SU-DHL-6 (cell line): ENCODE measurements at regions not wholly inside any gene's neighbourhood (a gene's known extent, or its start where the extent isn't known, plus 50 kb on each side); places are given as distances from the start of the nearest gene placed in this dataset.
"Not testable (repeated sequence)": the region's sequence is repeated elsewhere in the genome, so short reads cannot be mapped to it uniquely, and the experiment has no call there.

Experiments
- H2AFZ ChIP-seq: fragments of 200-600 bp; sonication (generic); 2 replicates; pipeline ENCODE4 v1.6.1; 2014; ENCODE audit warnings: low read depth, mild to moderate bottlenecking, moderate library complexity, mixed read lengths, antibody characterized with exemption, low read length; ENCODE audit not compliant: severe bottlenecking
- H3F3A ChIP-seq: fragments of 200-600 bp; shearing (Covaris generic); 2 replicates; pipeline ENCODE4 v1.6.0; 2016; ENCODE audit warnings: antibody characterized with exemption, mild to moderate bottlenecking; ENCODE audit not compliant: insufficient read depth
- H3K27ac ChIP-seq: fragments of 200-600 bp; sonication (generic); 2 replicates; pipeline ENCODE4 v1.5.1; 2016; ENCODE audit warnings: low read depth, mild to moderate bottlenecking, low read length, moderate library complexity, mixed read lengths
- H3K27me3 ChIP-seq: fragments of 200-600 bp; sonication (generic), shearing (Covaris generic); 2 replicates; pipeline ENCODE4 v1.6.0; 2014; ENCODE audit warnings: mild to moderate bottlenecking, low read length
- H3K36me3 ChIP-seq: fragments of 200-600 bp; sonication (generic); 2 replicates; pipeline ENCODE4 v1.6.1; 2014; ENCODE audit warnings: mild to moderate bottlenecking, low read length, mixed read lengths
- H3K4me2 ChIP-seq: fragments of 300-600, 200-600 bp; shearing (Covaris generic), sonication (generic); 2 replicates; pipeline ENCODE4 v1.6.0; 2014; ENCODE audit warnings: low read length, low read depth, mild to moderate bottlenecking; ENCODE audit not compliant: poor library complexity, severe bottlenecking
- H3K4me3 ChIP-seq: fragments of 200-600 bp; sonication (generic); 2 replicates; pipeline ENCODE4 v1.5.1; 2014; ENCODE audit warnings: antibody characterized with exemption, low read length, mild to moderate bottlenecking, mixed read lengths; ENCODE audit not compliant: insufficient read depth, poor library complexity, severe bottlenecking
- H3K79me2 ChIP-seq: fragments of 200-600 bp; sonication (generic); 2 replicates; pipeline ENCODE4 v1.6.1; 2014; ENCODE audit warnings: mild to moderate bottlenecking, low read length, moderate library complexity; ENCODE audit not compliant: insufficient read depth
- H3K9ac ChIP-seq: fragments of 200-600 bp; sonication (generic); 2 replicates; pipeline ENCODE4 v1.7.0; 2014; ENCODE audit warnings: mild to moderate bottlenecking, low read length
- H3K9me2 ChIP-seq: fragments of 200-600 bp; sonication (generic); replicated peaks from 2 replicates; pipeline ENCODE4 v1.6.1; 2014; ENCODE audit warnings: low read length; ENCODE audit not compliant: insufficient read depth
- H3K9me3 ChIP-seq: fragments of 200-600 bp; sonication (generic); 2 replicates; pipeline ENCODE4 v1.6.1; 2014; ENCODE audit warnings: low read length, mixed read lengths; ENCODE audit not compliant: insufficient read depth
- H4K20me1 ChIP-seq: fragments of 200-600 bp; sonication (generic); 2 replicates; pipeline ENCODE4 v1.6.1; 2014; ENCODE audit warnings: low read depth, mild to moderate bottlenecking, antibody characterized with exemption, low read length, moderate library complexity, mixed read lengths
- CTCF ChIP-seq: fragments of 200-600 bp; sonication (generic); IDR thresholded peaks from one replicate; pipeline ENCODE4 v1.5.1; 2017; ENCODE audit warnings: antibody characterized with exemption, mild to moderate bottlenecking, low read length, moderate library complexity; ENCODE audit not compliant: insufficient read depth, poor library complexity, severe bottlenecking
- EZH2phosphoT487 ChIP-seq: fragments of 200-600 bp; sonication (generic), shearing (Covaris generic); conservative IDR thresholded peaks from 2 replicates; pipeline ENCODE4 v1.6.1; 2018; ENCODE audit warnings: mild to moderate bottlenecking, antibody characterized with exemption, low read length, moderate library complexity, mixed read lengths

- no peak overlapping the region for H3K4me3 ChIP-seq
- H4K20me1 ChIP-seq: no peaks in the 10 kb centered on the region
- no peaks in the 10 kb centered on the region for H3K27me3 ChIP-seq
- H3K4me2 ChIP-seq: no peak overlapping the region
- H3K9me2 ChIP-seq: no peaks in the 10 kb centered on the region
- no peaks in the 10 kb centered on the region for H3F3A ChIP-seq
- H3K27ac ChIP-seq: no peak overlapping the region
- no peaks in the 10 kb centered on the region for H3K79me2 ChIP-seq
- no peak for TF ChIP-seq EZH2phosphoT487
- no peak for TF ChIP-seq CTCF
- no peaks in the 10 kb centered on the region for H3K36me3 ChIP-seq
- H3K9me3 ChIP-seq: no peaks in the 10 kb centered on the region
- no peak overlapping the region for H3K9ac ChIP-seq
- H2AFZ ChIP-seq: no peak overlapping the region
These were observed 1278.7 kb downstream of the CDH12 start for GRCh38 chr5:21574438-21574837.

GRCh38 chr5:21573416-21574314 lies 1279.5 kb downstream of the CDH12 start:
- Histone ChIP-seq H3K36me3 (no peaks in the 10 kb centered on the region), H3K27me3 (no peaks in the 10 kb centered on the region), H3K9me3 (no peaks in the 10 kb centered on the region), H3F3A (no peaks in the 10 kb centered on the region), H3K79me2 (no peaks in the 10 kb centered on the region), H4K20me1 (no peaks in the 10 kb centered on the region), H3K4me2 (no peak overlapping the region), H2AFZ (no peak overlapping the region), H3K9me2 (no peaks in the 10 kb centered on the region), H3K9ac (no peak overlapping the region), H3K4me3 (no peak overlapping the region), H3K27ac (no peak overlapping the region)
- no peak for TF ChIP-seq EZH2phosphoT487
- no peak for TF ChIP-seq CTCF

GRCh38 chr5:21571196-21571595 lies 1281.9 kb downstream of the CDH12 start:
- H4K20me1 ChIP-seq, H3K9ac ChIP-seq: not testable (repeated sequence)

GRCh38 chr5:21559109-21559508 lies 1294.0 kb downstream of the CDH12 start:
- not testable (repeated sequence) for H4K20me1 ChIP-seq, H3K9ac ChIP-seq, H3K4me2 ChIP-seq, H3F3A ChIP-seq, H2AFZ ChIP-seq, H3K36me3 ChIP-seq, H3K9me2 ChIP-seq, H3K4me3 ChIP-seq, H3K9me3 ChIP-seq, H3K79me2 ChIP-seq, H3K27me3 ChIP-seq, H3K27ac ChIP-seq

More at GRCh38 chr5:21571196-21571595, 1281.9 kb downstream of the CDH12 start:
- not testable (repeated sequence) for H3K9me2 ChIP-seq, H3F3A ChIP-seq, H3K79me2 ChIP-seq, H3K27ac ChIP-seq, H3K27me3 ChIP-seq, H3K36me3 ChIP-seq, H3K4me3 ChIP-seq, H2AFZ ChIP-seq, H3K9me3 ChIP-seq, H3K4me2 ChIP-seq

GRCh38 chr5:21552263-21552662 lies 1300.9 kb downstream of the CDH12 start:
- H3K9me3 ChIP-seq, H4K20me1 ChIP-seq, H3K9ac ChIP-seq, H3K79me2 ChIP-seq, H3F3A ChIP-seq, H3K9me2 ChIP-seq, H3K36me3 ChIP-seq, H3K4me2 ChIP-seq, H2AFZ ChIP-seq, H3K27me3 ChIP-seq, H3K4me3 ChIP-seq, H3K27ac ChIP-seq: not testable (repeated sequence)

GRCh38 chr5:21550916-21551315 lies 1302.2 kb downstream of the CDH12 start:
- not testable (repeated sequence) for H3K27ac ChIP-seq, H3K9me2 ChIP-seq, H3F3A ChIP-seq, H3K4me3 ChIP-seq, H4K20me1 ChIP-seq, H3K9me3 ChIP-seq, H3K4me2 ChIP-seq, H3K36me3 ChIP-seq, H3K27me3 ChIP-seq, H3K9ac ChIP-seq, H3K79me2 ChIP-seq, H2AFZ ChIP-seq
